OCI-LY7 (cell line): ENCODE measurements at regions not wholly inside any gene's neighbourhood (a gene's known extent, or its start where the extent isn't known, plus 50 kb on each side); places are given as distances from the start of the nearest gene placed in this dataset.

ENCODE experiments used
- EZH2phosphoT487 ChIP-seq: fragments of 200-600 bp; sonication (generic); IDR thresholded peaks from 2 replicates; pipeline ENCODE4 v1.6.1; 2018; ENCODE audit warnings: low read depth, borderline replicate concordance, mild to moderate bottlenecking, mixed run types, antibody characterized with exemption, low read length, moderate library complexity, mixed read lengths
- TF ChIP-seq, protein P1 (sequence below): fragments of 200-600 bp; sonication (generic); conservative IDR thresholded peaks from 2 replicates; pipeline ENCODE4 v1.5.1; 2014; ENCODE audit warnings: mild to moderate bottlenecking, antibody characterized with exemption, low read length, moderate library complexity, mixed read lengths

DNA sequence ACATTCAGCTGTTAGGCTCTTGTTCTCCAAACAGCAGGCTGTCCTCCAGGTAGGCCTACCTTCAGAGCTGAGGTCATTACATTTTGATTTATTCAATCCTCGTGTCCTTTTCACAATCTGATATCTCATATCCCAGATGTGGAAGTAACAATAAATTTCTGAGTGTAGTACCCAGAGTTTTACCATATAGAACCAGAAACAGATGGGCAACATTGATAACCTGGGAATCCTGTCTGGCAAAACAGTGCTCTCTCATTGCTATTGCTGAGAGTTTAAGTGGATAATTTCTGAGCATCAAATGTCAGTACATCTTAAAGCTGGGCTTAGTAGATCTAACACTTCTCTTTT, 1007.8 kb downstream of the REEP3 start:
- TF ChIP-seq, protein P1, sequence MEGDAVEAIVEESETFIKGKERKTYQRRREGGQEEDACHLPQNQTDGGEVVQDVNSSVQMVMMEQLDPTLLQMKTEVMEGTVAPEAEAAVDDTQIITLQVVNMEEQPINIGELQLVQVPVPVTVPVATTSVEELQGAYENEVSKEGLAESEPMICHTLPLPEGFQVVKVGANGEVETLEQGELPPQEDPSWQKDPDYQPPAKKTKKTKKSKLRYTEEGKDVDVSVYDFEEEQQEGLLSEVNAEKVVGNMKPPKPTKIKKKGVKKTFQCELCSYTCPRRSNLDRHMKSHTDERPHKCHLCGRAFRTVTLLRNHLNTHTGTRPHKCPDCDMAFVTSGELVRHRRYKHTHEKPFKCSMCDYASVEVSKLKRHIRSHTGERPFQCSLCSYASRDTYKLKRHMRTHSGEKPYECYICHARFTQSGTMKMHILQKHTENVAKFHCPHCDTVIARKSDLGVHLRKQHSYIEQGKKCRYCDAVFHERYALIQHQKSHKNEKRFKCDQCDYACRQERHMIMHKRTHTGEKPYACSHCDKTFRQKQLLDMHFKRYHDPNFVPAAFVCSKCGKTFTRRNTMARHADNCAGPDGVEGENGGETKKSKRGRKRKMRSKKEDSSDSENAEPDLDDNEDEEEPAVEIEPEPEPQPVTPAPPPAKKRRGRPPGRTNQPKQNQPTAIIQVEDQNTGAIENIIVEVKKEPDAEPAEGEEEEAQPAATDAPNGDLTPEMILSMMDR = no peak
- TF ChIP-seq EZH2phosphoT487 = no peak
